LNCaP clone FGC (cell line): ENCODE measurements at regions not wholly inside any gene's neighbourhood (a gene's known extent, or its start where the extent isn't known, plus 50 kb on each side); places are given as distances from the start of the nearest gene placed in this dataset.

ENCODE experiments used
- DNase-seq: peaks from one replicate; pipeline ENCODE4 v3.0.0-alpha.2; 2011; ENCODE audit warnings: low read depth
- H3K4me3 ChIP-seq: 2 replicates; pipeline ENCODE4 v1.5.1; 2011; ENCODE audit warnings: mild to moderate bottlenecking, low read depth, low read length, control low read depth
- TF ChIP-seq, protein P1 (sequence below): IDR thresholded peaks from 2 replicates; pipeline ENCODE4 v1.5.1; 2012; ENCODE audit warnings: mild to moderate bottlenecking; ENCODE audit not compliant: control insufficient read depth, insufficient read depth; ENCODE audit errors: extremely low read depth

- H3K4me3 ChIP-seq = no peak overlapping the region
- no peak for DNase-seq
- TF ChIP-seq, protein P1, sequence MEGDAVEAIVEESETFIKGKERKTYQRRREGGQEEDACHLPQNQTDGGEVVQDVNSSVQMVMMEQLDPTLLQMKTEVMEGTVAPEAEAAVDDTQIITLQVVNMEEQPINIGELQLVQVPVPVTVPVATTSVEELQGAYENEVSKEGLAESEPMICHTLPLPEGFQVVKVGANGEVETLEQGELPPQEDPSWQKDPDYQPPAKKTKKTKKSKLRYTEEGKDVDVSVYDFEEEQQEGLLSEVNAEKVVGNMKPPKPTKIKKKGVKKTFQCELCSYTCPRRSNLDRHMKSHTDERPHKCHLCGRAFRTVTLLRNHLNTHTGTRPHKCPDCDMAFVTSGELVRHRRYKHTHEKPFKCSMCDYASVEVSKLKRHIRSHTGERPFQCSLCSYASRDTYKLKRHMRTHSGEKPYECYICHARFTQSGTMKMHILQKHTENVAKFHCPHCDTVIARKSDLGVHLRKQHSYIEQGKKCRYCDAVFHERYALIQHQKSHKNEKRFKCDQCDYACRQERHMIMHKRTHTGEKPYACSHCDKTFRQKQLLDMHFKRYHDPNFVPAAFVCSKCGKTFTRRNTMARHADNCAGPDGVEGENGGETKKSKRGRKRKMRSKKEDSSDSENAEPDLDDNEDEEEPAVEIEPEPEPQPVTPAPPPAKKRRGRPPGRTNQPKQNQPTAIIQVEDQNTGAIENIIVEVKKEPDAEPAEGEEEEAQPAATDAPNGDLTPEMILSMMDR = no peak
Measured at GRCh38 chr3:64987726-64988125, 299.9 kb upstream of the ADAMTS9 start.

DNA sequence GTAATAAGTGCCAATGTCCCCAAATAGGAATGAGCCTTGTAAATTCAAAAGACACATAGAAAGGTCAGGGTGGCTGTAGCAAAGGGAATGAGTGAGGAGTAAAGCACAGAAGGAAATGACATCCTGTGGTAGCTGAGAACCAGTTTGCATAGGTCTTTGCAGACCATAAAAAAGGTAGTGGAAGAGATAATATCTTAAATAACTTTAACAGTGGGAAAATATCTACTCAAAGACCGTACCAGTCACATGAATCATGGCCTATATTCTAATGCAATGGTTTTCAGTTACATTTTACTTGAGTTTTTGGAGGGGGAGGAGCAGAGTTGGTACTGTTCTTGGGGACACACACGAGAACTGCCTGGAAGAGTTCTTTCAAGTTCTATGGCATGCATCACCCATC, 297.3 kb upstream of the ADAMTS9 start:
- DNase-seq = no peak
- TF ChIP-seq, protein P1 = no peak

DNA sequence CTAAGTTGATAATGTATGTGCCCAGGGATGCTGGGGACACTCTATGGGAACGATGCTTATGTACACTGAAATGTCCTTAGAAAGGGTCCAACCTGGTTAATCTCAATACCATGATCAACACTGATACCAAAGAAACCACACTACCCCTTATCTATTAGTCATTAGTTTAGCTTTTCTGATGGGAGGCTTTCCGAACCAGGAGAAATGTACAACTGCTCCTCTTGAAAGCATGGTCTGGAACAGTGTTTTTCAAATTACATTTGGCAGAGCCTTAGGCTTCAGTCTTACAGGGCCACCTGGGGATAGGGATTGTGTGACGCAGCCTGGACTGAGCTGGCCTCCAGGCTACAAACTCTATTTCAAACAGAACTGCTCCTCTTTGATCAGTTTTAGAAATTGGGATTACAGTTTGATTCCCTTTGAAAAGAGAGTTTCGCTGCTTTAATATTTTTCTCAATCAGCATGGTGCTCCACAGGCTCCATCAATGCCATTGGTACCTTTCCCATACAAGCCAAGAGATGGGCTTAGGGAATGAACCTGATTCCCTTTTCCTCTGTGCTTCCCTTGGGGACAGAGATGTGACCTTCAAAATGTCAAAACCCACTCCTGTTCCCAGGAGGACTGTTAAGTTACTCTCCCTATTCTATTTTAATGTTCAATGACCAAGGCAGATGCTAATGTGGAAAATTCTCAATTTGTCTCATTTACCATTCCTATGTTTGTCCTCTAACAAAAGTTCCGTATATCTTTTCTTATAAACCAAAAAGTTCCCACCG, 296.0 kb upstream of the ADAMTS9 start:
- TF ChIP-seq, protein P1 = no peak
- DNase-seq = no peak
- no peak overlapping the region for H3K4me3 ChIP-seq

More for the DNA sequence above, 297.3 kb upstream of the ADAMTS9 start:
- no peak overlapping the region for H3K4me3 ChIP-seq

DNA sequence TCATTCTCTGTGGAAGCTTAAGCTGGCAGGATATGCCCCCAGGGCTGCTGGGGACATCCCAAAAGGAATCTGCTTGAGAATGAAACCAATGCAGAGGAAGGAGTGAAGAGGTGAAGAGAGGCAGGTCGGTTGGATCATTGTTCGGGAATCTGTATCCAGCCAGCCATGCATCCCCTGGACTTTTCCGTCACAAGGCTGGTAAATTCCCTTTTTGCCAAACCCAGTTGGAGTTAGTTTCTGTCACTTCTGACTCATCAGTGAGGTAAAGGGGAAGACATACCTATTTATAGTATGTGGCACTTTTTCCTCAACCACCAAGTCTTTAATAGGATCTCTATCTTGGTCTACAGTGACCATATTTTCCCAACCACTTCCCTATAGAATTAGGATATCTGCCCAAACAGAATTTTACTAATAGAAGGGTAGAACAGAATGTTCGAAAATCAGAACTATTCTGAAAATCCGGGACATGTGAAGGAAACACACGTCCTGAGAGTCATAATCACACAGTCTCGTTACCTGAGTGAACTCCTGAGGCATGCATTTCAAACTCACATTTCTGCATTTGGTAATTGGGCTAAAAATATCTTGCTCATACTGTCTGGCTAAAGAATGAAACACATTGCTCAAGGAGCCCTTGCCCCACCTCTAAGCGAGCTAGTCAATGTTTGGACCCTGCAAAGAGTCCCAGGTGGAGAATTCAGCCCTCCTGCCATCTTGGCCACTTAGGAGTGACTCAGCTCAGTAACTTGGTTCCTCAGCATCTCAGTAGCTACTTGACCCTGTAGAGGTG, 289.7 kb upstream of the ADAMTS9 start:
- no peak for DNase-seq
- no peak overlapping the region for H3K4me3 ChIP-seq
- TF ChIP-seq, protein P1 = no peak

GRCh38 chr3:64976456-64976855, 288.7 kb upstream of the ADAMTS9 start:
- no peak overlapping the region for H3K4me3 ChIP-seq
- no peak for DNase-seq
- TF ChIP-seq, protein P1 = no peak

- DNase-seq = no peak
- no peak overlapping the region for H3K4me3 ChIP-seq
- TF ChIP-seq, protein P1 = no peak
Measured at GRCh38 chr3:64975147-64975546, 287.3 kb upstream of the ADAMTS9 start.
